Ishikawa (cell line): ENCODE measurements at regions not wholly inside any gene's neighbourhood (a gene's known extent, or its start where the extent isn't known, plus 50 kb on each side); places are given as distances from the start of the nearest gene placed in this dataset.
A peak's percentile ranks its signal among the peaks of the same experiment; 100 is the strongest.

Experiments
- CEBPB ChIP-seq: IDR thresholded peaks from 2 replicates; pipeline ENCODE4 v1.6.1; 2012
- CREB1 ChIP-seq: IDR thresholded peaks from 2 replicates; pipeline ENCODE4 v1.6.1; 2012; ENCODE audit warnings: low read depth
- EGR1 ChIP-seq: IDR thresholded peaks from 2 replicates; pipeline ENCODE4 v1.6.1; 2012
- EP300 ChIP-seq: IDR thresholded peaks from 2 replicates; pipeline ENCODE4 v1.6.1; 2012; ENCODE audit warnings: borderline replicate concordance
- FOXM1 ChIP-seq: IDR thresholded peaks from 2 replicates; pipeline ENCODE4 v1.6.1; 2012; ENCODE audit warnings: low read depth, borderline replicate concordance
- MAX ChIP-seq: IDR thresholded peaks from 2 replicates; pipeline ENCODE4 v1.6.1; 2012
- NFIC ChIP-seq: IDR thresholded peaks from 2 replicates; pipeline ENCODE4 v1.6.1; 2012
- RAD21 ChIP-seq: IDR thresholded peaks from 2 replicates; pipeline ENCODE4 v1.6.1; 2012; ENCODE audit warnings: low read depth
- REST ChIP-seq: IDR thresholded peaks from 2 replicates; pipeline ENCODE4 v1.6.1; 2012; ENCODE audit warnings: low read depth, mild to moderate bottlenecking
- TCF12 ChIP-seq: IDR thresholded peaks from 2 replicates; pipeline ENCODE4 v1.6.1; 2012; ENCODE audit warnings: low read depth
- TEAD4 ChIP-seq: IDR thresholded peaks from 2 replicates; pipeline ENCODE4 v1.6.1; 2012
- USF1 ChIP-seq: IDR thresholded peaks from 2 replicates; pipeline ENCODE4 v1.6.1; 2012
- YY1 ChIP-seq: IDR thresholded peaks from 2 replicates; pipeline ENCODE4 v1.6.1; 2012; ENCODE audit warnings: low read depth
- ZBTB7A ChIP-seq: IDR thresholded peaks from 2 replicates; pipeline ENCODE4 v1.6.1; 2012; ENCODE audit warnings: low read depth

DNA sequence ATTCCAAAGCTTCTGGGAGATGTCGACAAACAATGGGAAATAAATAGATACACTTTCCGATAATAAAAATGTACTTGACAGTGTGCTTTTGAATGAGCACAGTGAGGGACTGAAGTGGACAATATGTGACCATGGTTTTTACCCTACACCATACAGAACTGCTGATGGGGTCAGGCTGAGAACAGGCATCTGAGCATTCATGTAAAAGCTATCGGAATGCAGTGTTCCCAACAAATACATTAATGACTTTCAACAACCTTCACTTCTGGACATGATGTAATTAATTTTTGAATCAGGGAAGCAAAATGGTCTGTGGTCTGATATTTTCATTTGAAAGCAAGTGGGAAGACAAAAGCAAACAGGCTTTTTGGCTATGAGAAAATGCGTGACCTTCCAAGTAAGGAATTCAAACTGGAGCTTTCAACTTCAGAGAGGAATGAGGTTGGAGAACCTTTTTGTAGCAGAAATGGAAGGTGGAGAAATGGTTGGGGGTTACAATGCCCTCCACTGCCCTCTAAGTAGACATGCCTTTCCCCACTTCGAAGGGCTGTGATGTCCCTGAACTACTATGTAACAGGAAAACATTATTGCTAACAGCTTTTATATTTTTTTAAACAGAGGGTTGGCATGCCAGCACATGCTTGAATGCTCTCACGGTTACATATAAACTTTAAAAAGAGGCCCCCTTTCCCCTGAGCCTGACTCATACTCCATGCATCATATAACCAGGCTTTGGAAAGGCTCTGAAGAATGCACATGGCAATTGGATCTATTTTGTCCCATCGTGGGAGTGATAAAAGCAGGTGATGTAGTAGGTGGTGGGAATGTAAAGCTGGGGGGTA, 203.5 kb upstream of the CITED2 start:
- TF ChIP-seq EP300 (peak; percentile 21; the same call in 1 of the 2 replicates), YY1 (no peak)

DNA sequence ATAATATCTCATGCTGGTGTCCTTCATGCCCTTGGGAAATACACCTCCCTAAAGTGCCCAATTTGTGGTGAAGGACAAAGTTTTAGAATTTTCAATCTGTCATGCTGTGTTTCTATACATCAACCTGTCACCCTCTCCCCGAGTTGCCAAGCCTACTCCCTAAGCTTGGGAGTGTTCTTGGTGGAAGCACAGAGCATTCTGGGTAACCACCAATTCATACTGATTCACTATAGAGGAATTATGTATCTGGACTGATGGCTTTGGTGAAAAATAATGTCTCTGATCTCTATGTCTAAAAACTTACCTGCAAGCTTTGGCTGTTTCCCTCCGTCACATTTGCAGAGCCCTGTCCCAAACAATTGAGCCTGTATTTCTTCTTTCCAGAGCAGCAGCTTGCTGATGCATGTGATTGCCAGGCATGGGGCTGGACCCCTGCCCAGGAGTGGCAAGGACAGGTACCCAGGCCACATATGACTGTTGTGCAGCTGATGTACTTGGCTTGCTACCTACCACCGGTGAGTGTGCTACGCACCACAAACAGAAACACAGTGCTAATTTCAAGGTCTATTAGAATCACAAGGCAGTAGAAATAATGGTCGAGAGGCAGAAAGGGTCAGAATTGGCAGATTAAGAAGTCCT, 202.8 kb upstream of the CITED2 start:
- TF ChIP-seq EGR1 = no peak
- no peak for TF ChIP-seq RAD21
- TF ChIP-seq FOXM1 = no peak
- no peak for TF ChIP-seq CEBPB
- TF ChIP-seq YY1 = no peak
- TF ChIP-seq ZBTB7A = no peak
- TF ChIP-seq EP300 = no peak
- TF ChIP-seq TCF12 = no peak
- no peak for TF ChIP-seq REST
- TF ChIP-seq TEAD4 = no peak
- TF ChIP-seq CREB1 = no peak
- TF ChIP-seq USF1 = no peak
- no peak for TF ChIP-seq MAX

DNA sequence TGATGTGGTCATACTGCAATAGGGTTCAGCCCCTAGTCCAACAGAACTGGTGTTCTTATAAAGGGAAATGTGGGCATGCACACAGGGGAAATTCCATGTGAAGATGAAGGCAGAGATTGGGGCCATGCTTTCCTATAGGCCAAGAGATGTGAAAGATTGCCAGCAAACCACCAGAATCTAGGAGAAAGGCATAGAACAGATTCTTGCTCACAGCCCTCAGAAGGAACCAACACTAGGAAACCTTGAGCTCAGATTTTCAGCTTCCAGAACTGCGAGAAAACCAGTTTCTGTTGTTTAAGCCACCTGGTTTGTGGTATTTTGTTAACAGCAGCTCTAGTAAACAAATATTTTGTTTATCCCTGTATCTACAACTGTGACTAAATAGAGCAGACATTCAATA, 197.6 kb upstream of the CITED2 start:
- TF ChIP-seq REST (no peak), ZBTB7A (no peak), CREB1 (no peak), YY1 (no peak)

DNA sequence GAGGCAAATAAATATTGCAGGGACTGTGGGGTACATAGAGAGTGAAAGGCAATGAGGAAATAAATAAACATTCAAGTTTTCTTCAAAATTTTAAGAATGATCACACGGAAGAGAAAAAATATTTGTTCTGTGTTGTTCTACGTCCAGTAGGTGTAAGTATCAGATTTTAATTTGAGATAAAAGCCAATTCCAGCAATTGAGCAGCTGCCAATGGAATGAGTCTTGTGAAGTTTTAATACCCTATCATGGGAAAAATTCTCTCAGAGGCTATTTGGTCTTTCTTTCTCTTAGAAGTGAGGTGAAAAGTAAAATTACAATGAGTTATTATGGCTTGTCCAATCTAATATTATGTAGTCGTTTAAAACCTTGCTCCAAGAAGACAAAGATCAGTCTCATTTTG, 195.7 kb upstream of the CITED2 start:
- TF ChIP-seq EP300 (no peak), YY1 (no peak), RAD21 (no peak)

- TF ChIP-seq NFIC (no peak), REST (no peak), EGR1 (no peak), TCF12 (no peak), CREB1 (no peak), USF1 (no peak), FOXM1 (no peak), MAX (no peak)
Measured at GRCh38 chr6:139569566-139569965, 195.1 kb upstream of the CITED2 start.
